BLaER1 treated with 17β-estradiol and CSF1 and Interleukin-3, amounts not matched to agents 10 nM and 100 nM (cell line): ENCODE measurements at regions not wholly inside any gene's neighbourhood (a gene's known extent, or its start where the extent isn't known, plus 50 kb on each side); places are given as distances from the start of the nearest gene placed in this dataset.

Experiments used
- H3K27ac ChIP-seq, 11 experiments: shearing (Covaris generic); formaldehyde crosslinking; 2 replicates each; pipeline ENCODE4 v1.8.1; 2022
- H3K27me3 ChIP-seq, 11 experiments: shearing (Covaris generic); formaldehyde crosslinking; 2 replicates each; pipeline ENCODE4 v1.8.1; 2022
- H3K36me3 ChIP-seq, 11 experiments: shearing (Covaris generic); formaldehyde crosslinking; 2 replicates each; pipeline ENCODE4 v1.8.1; 2022
- H3K4me1 ChIP-seq, 10 experiments: shearing (Covaris generic); formaldehyde crosslinking; 2 replicates each; pipeline ENCODE4 v1.8.1; 2022
- H3K4me2 ChIP-seq, 11 experiments: shearing (Covaris generic); formaldehyde crosslinking; 2 replicates each; pipeline ENCODE4 v1.8.1; 2022
- H3K4me3 ChIP-seq, 10 experiments: shearing (Covaris generic); formaldehyde crosslinking; 2 replicates each; pipeline ENCODE4 v1.8.1; 2022
- H3K9ac ChIP-seq, 11 experiments: shearing (Covaris generic); formaldehyde crosslinking; 2 replicates each; pipeline ENCODE4 v1.8.1; 2022
- H3K9me3 ChIP-seq, 11 experiments: shearing (Covaris generic); formaldehyde crosslinking; replicated peaks in 1 of 11; 2 replicates each; pipeline ENCODE4 v1.8.1; 2022
- H4K20me1 ChIP-seq, 11 experiments: shearing (Covaris generic); formaldehyde crosslinking; 2 replicates each; pipeline ENCODE4 v1.8.1; 2022
- Cebpa-rat ChIP-seq, 11 experiments: shearing (Covaris generic); IDR thresholded peaks; 2 replicates each; pipeline ENCODE4 v1.8.1; 2022

GRCh38 chr18:46334868-46335281, 230.7 kb downstream of the HAUS1 start:
- H3K4me1 ChIP-seq: peaks cover 56 to 63% (median 58%) of the 10 kb centered on the region in 10 experiments
- H3K36me3 ChIP-seq: peaks cover 0 to 8% (median 0%) of the 10 kb centered on the region in 11 experiments; a peak in 5 of 22 replicates
- no peaks in the 10 kb centered on the region for H3K9me3 ChIP-seq
- peak overlapping the region; percentile 76 to 89 (median 86) for H3K4me3 ChIP-seq
- no peak for TF ChIP-seq Cebpa-rat (IDR thresholded peaks at IDR 0.05)
- H3K9ac ChIP-seq: peak overlapping the region; percentile 79 to 97 (median 90); a peak in 21 of 22 replicates
- peak overlapping the region; percentile 89 to 98 (median 96) for H3K4me2 ChIP-seq
- H3K27me3 ChIP-seq: 0 out of 22 replicates have a peak, but pooled peaks cover 0 to 5% (median 0%) of the 10 kb centered on the region in 11 experiments
- peak overlapping the region in 10 of 11 experiments; percentile 63 to 94 (median 89); a peak in 19 of 22 replicates for H3K27ac ChIP-seq
- H4K20me1 ChIP-seq: peaks cover 0 to 22% (median 0%) of the 10 kb centered on the region in 11 experiments; a peak in 5 of 22 replicates

- peak in 5 of 11 experiments; percentile 29 to 62 (median 54); a peak in 8 of 22 replicates for TF ChIP-seq Cebpa-rat (IDR thresholded peaks at IDR 0.05)
- Histone ChIP-seq H3K4me2 (peak overlapping the region; percentile 89 to 98 (median 96)), H3K27ac (peak overlapping the region in 10 of 11 experiments; percentile 63 to 94 (median 89); a peak in 20 of 22 replicates), H4K20me1 (peaks cover 0 to 22% (median 0%) of the 10 kb centered on the region in 11 experiments; a peak in 5 of 22 replicates), H3K4me3 (peak overlapping the region; percentile 76 to 89 (median 86)), H3K36me3 (peaks cover 0 to 15% (median 0%) of the 10 kb centered on the region in 11 experiments; a peak in 5 of 22 replicates), H3K27me3 (0 out of 22 replicates have a peak, but pooled peaks cover 0 to 5% (median 0%) of the 10 kb centered on the region in 11 experiments), H3K9ac (peak overlapping the region; percentile 79 to 97 (median 90); a peak in 21 of 22 replicates), H3K9me3 (no peaks in the 10 kb centered on the region), H3K4me1 (peaks cover 61 to 70% (median 65%) of the 10 kb centered on the region in 10 experiments)
Observed at GRCh38 chr18:46335534-46336101, 231.4 kb downstream of the HAUS1 start.

- H3K9me3 ChIP-seq: no peaks in the 10 kb centered on the region
- H3K4me1 ChIP-seq: peaks cover 70 to 79% (median 74%) of the 10 kb centered on the region in 10 experiments
- peak overlapping the region; percentile 76 to 89 (median 86); a peak in 18 of 20 replicates for H3K4me3 ChIP-seq
- H3K4me2 ChIP-seq: peak overlapping the region; percentile 89 to 98 (median 96)
- TF ChIP-seq Cebpa-rat (IDR thresholded peaks at IDR 0.05): no peak
- H4K20me1 ChIP-seq: peaks cover 0 to 22% (median 0%) of the 10 kb centered on the region in 11 experiments; a peak in 5 of 22 replicates
- peak overlapping the region in 9 of 11 experiments; percentile 75 to 94 (median 89); a peak in 19 of 22 replicates for H3K27ac ChIP-seq
- 0 out of 22 replicates have a peak, but pooled peaks cover 0 to 5% (median 0%) of the 10 kb centered on the region in 11 experiments for H3K27me3 ChIP-seq
- H3K9ac ChIP-seq: peak overlapping the region; percentile 79 to 97 (median 90); a peak in 19 of 22 replicates
- peaks cover 0 to 16% (median 0%) of the 10 kb centered on the region in 11 experiments; a peak in 5 of 22 replicates for H3K36me3 ChIP-seq
Observed at GRCh38 chr18:46336278-46337111, 232.3 kb downstream of the HAUS1 start.

- Histone ChIP-seq H3K4me3 (peak overlapping the region; percentile 31 to 89 (median 86); a peak in 13 of 20 replicates), H3K4me2 (peak overlapping the region; percentile 89 to 98 (median 96))
Observed at GRCh38 chr18:46337271-46337670, 233.1 kb downstream of the HAUS1 start.

GRCh38 chr18:46338205-46338604, 234.0 kb downstream of the HAUS1 start:
- H3K27me3 ChIP-seq: 0 out of 22 replicates have a peak, but pooled peaks cover 0 to 3% (median 0%) of the 10 kb centered on the region in 11 experiments
- peak overlapping the region in 9 of 11 experiments; percentile 28 to 94 (median 71); a peak in 17 of 22 replicates for H3K27ac ChIP-seq
- H3K36me3 ChIP-seq: peaks cover 0 to 22% (median 7%) of the 10 kb centered on the region in 11 experiments; a peak in 7 of 22 replicates
- no peaks in the 10 kb centered on the region for H3K9me3 ChIP-seq
- H3K4me3 ChIP-seq: peak overlapping the region in 7 of 10 experiments; percentile 22 to 53 (median 45); a peak in 13 of 20 replicates
- no peak for TF ChIP-seq Cebpa-rat (IDR thresholded peaks at IDR 0.05)
- H4K20me1 ChIP-seq: peaks cover 0 to 37% (median 0%) of the 10 kb centered on the region in 11 experiments; a peak in 6 of 22 replicates
- H3K4me1 ChIP-seq: peaks cover 79 to 86% (median 83%) of the 10 kb centered on the region in 10 experiments
- H3K4me2 ChIP-seq: peak overlapping the region; percentile 80 to 98 (median 95)
- H3K9ac ChIP-seq: peak overlapping the region in 9 of 11 experiments; percentile 48 to 71 (median 65); a peak in 15 of 22 replicates

More at GRCh38 chr18:46337271-46337670, 233.1 kb downstream of the HAUS1 start:
- Histone ChIP-seq H3K27ac (peak overlapping the region in 9 of 11 experiments; percentile 75 to 94 (median 89); a peak in 18 of 22 replicates), H4K20me1 (peaks cover 0 to 30% (median 0%) of the 10 kb centered on the region in 11 experiments; a peak in 5 of 22 replicates), H3K9me3 (no peaks in the 10 kb centered on the region), H3K4me1 (peaks cover 78 to 86% (median 81%) of the 10 kb centered on the region in 10 experiments), H3K27me3 (0 out of 22 replicates have a peak, but pooled peaks cover 0 to 5% (median 0%) of the 10 kb centered on the region in 11 experiments), H3K9ac (peak overlapping the region; percentile 32 to 97 (median 90); a peak in 17 of 22 replicates), H3K36me3 (peaks cover 0 to 16% (median 0%) of the 10 kb centered on the region in 11 experiments; a peak in 5 of 22 replicates)
- no peak for TF ChIP-seq Cebpa-rat (IDR thresholded peaks at IDR 0.05)

- H3K4me3 ChIP-seq: peak overlapping the region in 8 of 10 experiments; percentile 22 to 53 (median 44); a peak in 14 of 20 replicates
- peak overlapping the region in 10 of 11 experiments; percentile 14 to 71 (median 63); a peak in 18 of 22 replicates for H3K9ac ChIP-seq
- H3K27ac ChIP-seq: peak overlapping the region in 9 of 11 experiments; percentile 26 to 94 (median 71); a peak in 17 of 22 replicates
- TF ChIP-seq Cebpa-rat (IDR thresholded peaks at IDR 0.05): no peak
- H3K9me3 ChIP-seq: no peaks in the 10 kb centered on the region
- peaks cover 0 to 23% (median 8%) of the 10 kb centered on the region in 11 experiments; a peak in 7 of 22 replicates for H3K36me3 ChIP-seq
- H3K4me2 ChIP-seq: peak overlapping the region; percentile 80 to 98 (median 95)
- H3K27me3 ChIP-seq: no peaks in the 10 kb centered on the region
- peaks cover 0 to 42% (median 0%) of the 10 kb centered on the region in 11 experiments; a peak in 7 of 22 replicates for H4K20me1 ChIP-seq
- peaks cover 82 to 89% (median 85%) of the 10 kb centered on the region in 10 experiments for H3K4me1 ChIP-seq
Observed at GRCh38 chr18:46338766-46339165, 234.6 kb downstream of the HAUS1 start.

- H3K4me2 ChIP-seq: peak overlapping the region; percentile 28 to 98 (median 93); a peak in 21 of 22 replicates
- H4K20me1 ChIP-seq: peaks cover 0 to 57% (median 14%) of the 10 kb centered on the region in 11 experiments; a peak in 15 of 22 replicates
- H3K36me3 ChIP-seq: peaks cover 0 to 23% (median 8%) of the 10 kb centered on the region in 11 experiments; a peak in 7 of 22 replicates
- peaks cover 95 to 100% (median 100%) of the 10 kb centered on the region in 10 experiments for H3K4me1 ChIP-seq
- H3K27ac ChIP-seq: peak overlapping the region in 6 of 11 experiments; percentile 35 to 91 (median 84); a peak in 8 of 22 replicates
- H3K9ac ChIP-seq: peak overlapping the region in 2 of 11 experiments; percentile 2 to 30; a peak in 2 of 22 replicates
- H3K9me3 ChIP-seq: no peaks in the 10 kb centered on the region
- H3K4me3 ChIP-seq: no peak overlapping the region
- H3K27me3 ChIP-seq: no peaks in the 10 kb centered on the region
- no peak for TF ChIP-seq Cebpa-rat (IDR thresholded peaks at IDR 0.05)
Observed at GRCh38 chr18:46340716-46341115, 236.5 kb downstream of the HAUS1 start.
